NCI-H82 treated with DMSO at 0.1 percent for 48 hours (cell line): ENCODE measurements at regions not wholly inside any gene's neighbourhood (a gene's known extent, or its start where the extent isn't known, plus 50 kb on each side); places are given as distances from the start of the nearest gene placed in this dataset.

ENCODE experiments used
- DNase-seq: peaks from one replicate; lab custom pipeline; 2025; ENCODE audit not compliant: unreplicated experiment; lab: John Stamatoyannopoulos, UW

DNA sequence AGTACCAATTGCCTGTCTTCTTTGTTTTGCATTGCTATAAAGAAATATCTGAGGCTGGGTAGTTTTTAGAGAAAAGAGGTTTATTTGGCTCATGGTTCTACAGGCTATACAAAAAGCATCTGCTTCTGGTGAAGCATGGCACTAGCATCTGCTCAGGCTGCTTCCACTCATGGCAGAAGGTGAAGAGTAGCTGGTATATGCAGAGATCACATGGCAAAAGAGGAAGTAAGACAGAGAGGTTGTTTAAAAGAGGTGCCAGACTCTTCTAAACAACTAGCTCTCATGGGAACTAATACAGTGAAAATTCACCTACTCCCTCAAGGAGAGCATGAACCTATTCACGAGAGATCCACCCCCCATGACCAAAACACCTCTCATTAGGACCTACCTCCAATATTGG is 56.7 kb upstream of the GUCA2B start:
- no peak for DNase-seq

DNA sequence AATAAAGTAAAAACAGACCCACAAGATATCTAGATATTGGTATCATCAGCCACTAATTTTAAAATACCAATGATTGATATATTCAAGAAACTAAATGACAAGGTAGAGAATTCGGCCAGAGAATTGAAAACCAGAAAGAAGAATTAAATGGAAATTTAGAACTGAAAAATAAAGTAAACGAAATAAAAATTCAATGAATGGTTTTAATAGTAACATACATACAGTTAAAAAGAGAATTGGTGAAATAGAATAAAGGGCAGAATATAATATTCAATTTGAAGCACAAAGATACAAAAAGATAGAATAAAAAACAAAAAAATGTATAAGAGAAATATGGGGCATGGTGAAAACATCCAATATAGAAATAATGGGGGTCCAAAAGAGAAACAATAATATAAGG is 64.0 kb upstream of the GUCA2B start:
- no peak for DNase-seq

DNA sequence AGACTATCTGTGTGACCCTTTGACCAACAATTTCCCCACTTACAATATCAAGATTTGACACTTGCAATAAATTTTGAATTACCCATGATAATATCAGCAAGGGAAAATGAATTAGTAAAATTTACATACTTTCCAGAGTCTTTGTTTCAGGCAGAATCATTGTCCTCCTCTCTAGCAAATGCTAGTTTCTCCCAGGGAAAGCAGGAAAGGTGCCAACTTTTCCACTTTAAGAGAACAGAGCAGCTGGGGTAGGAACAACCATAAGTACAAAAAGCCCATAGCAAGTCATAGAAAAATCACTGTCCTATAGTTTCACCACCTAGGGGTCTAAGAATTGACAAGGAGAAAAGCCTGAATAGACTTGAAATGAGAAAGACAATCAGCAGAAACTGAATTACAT is 67.1 kb upstream of the GUCA2B start:
- DNase-seq = no peak

DNA sequence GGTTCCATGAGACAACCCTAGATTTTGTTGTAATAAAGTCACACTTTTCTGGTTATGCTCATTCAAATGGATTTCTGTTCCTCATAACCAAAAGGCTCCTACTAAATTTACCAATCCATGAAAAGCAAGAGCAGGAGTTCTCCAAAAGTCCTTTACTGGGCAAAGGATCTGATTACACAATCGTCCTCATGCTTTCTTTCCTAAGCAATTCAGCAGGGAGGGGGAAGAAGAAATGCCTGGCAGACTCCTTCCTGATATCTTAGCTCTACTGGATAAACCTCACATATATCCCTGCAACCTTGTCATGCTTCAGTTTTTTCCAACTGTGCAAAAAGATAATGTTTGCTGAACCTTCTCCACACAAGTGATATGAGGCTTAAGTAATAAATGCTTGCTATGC is 67.6 kb upstream of the GUCA2B start:
- DNase-seq = no peak

DNA sequence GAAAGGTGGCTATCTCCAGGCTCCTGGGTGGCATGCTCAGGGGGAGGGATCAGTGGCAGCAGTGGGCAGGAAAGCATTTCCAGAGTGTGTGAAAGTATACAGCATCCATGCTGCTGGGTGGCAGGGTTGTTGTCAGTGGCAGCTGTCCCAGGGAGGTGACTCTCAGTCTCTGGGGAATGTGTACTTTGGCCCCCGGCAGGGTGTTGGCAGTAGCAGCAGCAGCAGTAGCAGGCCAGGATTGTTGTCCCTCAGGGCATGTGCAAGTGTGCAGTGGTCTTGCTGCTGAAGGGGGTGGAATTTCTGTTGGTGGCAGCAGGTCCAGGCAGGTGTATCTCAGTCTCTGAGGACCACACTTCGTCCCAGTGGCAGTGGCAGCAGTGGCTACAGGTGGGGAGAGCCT is 71.7 kb upstream of the GUCA2B start:
- no peak for DNase-seq

DNA sequence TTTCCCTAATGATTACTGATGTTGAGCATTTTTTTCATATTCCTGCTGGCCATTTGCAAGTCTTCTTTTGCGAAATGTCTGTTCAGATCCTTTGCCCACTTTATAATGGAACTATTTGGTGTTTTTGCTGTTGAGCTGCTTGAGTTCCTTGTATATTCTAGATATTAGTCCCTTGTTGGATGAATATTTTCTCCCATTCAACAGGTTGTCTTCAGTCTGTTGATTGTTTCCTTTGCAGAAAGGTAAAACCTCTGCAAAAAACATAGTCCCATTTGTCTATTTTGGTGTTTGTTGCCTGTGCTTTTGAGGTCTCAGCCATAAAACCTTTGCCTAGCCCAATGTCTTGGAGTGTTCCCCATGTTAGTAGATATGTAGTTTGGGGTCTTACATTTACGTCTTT is 78.0 kb upstream of the GUCA2B start:
- DNase-seq = no peak

DNA sequence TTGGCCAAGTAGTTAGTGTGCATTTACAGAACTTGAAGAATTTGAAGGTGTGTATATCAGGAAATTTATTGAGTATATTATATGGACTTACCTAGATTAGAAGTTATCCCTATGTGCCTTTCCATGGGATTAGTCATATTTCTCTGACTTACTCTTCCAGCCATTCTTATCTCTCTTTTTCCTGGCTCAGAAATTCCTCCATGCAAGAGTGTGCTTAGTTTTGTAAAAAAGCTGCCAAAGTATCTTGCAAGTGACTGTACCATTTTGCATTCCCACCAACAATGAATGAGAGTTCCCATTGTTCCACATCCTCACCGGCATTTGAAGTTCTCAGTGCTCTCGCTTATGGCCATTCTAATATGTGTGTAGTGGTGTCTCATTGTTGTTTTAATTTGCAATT is 82.2 kb upstream of the GUCA2B start:
- DNase-seq = no peak

DNA sequence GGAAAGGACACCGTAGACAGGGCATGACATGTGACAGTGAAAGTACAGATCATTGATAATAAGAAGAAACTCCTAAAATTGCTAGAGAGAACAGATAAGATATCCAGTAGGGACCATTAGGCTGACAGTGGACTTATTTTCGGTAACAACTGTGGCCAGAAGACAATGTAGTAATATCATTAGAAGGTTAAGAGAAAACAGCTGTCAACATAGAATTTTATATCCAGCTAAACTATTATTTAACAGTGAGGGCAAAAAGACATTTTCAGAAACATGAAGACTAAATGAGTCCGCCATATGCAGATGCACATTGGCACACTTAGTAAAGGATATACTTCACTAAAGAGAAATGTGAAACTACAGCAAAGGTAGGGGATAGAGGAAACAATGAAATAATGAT is 95.4 kb upstream of the GUCA2B start:
- DNase-seq = no peak

DNA sequence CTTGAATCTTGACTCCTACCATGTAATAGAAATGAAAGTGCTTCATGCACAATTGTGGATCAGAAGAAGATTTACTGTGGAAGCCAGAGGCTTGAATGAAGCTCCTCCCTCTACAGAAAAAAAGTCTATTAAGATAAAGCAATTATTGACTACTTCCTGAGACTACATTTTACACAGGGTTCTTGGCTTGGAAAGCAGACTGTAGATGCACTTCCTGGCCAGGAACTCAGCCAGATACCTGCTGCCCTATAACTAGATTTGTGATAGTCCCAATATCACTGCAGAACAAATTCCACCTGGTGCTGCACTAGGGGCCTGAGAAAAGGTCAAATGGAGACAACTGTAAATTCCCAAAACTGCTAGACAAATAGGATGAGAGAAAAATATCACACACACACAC is 96.8 kb upstream of the GUCA2B start:
- no peak for DNase-seq

DNA sequence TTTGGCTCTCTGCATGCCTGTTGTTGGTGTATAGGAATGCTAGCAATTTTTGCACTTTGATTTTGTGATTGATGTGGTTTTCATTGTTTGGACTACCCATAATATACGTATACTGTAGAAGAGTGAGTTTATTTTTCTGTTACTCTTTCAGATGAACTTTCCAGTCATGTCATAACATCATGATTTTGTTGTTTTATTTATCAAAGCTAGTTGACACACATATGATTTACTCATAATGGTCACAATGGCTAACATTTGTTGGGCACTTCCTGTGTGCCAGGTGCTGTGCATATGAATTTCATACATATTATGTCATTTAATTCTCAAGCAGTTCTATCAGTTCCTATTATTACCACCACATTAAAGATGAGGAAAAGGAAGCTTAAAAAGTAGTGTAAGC is 98.1 kb upstream of the GUCA2B start:
- DNase-seq = no peak

DNA sequence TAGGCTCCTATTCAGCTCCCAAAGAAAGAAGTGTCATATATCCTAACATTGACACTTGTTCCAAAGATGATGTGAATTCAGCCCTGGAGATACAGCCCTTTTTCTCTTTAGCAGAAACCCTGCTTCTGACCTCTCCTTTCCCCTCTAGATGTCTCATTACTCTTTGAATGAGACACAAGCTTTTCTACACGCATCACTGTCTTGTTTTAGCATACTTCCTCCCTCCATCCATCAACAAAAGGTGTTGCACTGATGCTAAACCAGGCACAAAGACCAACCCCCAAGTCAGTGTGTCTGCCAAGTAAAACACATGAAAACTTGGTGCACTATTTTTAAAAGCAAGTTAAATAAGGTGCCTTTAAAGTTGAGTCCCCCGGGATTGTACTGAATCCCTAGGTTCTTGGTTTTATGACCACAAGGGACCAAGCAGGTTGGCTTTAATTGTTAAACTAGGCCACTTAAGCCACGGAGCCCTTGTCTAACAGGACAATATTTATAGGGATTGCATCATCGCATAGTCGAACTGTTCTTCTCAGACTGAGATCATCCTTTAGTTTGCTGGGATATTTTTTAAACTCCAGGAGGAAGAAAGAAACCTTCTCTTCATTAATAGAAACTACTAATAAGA is 101.0 kb upstream of the GUCA2B start:
- no peak for DNase-seq

DNA sequence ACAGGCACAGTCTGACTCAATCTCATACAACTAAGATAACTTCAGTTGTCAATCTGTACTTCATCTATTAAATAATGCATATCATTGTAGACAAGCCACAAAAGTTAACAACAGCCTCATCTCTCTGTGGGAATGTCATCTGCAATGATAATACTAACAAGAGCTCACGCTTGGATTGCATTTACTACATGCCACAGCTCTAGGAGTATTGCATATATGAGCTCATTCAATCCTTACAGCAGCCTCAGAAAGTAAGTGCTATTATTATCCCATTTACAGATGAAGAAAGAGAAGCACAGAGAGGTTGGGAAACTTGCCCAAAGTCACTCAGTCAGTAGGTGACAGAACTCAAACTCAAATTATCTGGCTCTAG is 105.7 kb upstream of the GUCA2B start:
- no peak for DNase-seq

DNA sequence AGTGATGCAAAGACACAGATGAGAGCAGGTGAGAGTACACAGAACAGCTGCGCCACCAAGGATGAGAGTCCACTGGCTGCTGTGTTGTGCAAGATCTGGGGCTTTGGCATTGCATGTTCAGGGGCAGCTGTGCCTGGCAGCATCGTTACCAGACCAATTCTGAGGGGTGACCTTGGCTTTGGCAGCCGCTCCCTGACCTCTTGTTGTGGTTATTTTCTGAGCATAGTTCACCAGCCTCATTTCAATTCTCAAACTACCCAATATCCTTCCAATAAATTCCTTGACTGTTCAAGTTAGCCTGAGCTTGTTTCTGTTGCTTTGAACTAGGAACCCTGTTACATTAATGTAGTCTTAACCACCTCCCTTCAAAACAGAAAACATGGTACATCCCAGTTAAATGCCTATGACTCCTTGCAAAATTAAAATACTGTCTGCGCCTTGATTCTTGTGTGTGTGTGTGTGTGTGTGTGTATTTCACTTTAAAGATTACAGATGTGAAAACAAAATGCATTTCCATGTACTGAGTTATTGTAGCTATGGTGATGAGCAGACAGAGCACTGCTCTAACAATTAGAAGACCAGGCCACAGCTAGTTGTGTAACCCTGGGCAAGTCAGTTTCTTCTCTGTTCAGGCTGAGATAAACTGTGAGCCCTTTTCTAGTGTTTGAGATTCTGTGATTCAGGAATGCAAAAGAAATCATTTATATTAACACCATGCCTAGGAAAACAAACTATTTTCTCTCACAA is 106.3 kb upstream of the GUCA2B start:
- DNase-seq = no peak

DNA sequence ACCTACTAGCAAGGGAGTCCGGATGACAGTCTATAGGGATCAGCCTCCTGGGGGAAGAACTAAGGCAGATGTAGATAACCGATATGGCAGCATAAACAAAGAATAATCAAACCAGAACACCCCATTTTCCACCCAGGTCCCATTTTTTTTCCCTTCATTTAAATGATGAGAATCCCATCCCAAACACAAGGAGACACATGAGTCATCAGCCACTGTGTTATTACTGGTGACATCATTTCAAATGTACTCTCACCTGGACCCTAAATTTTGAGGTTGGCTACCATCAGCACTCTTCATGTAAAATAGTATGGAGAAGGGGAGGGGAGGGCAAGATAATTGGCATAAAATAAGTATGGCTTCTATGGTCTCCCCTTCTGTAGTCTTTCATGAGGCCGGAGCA is 108.9 kb upstream of the GUCA2B start:
- DNase-seq = no peak

DNA sequence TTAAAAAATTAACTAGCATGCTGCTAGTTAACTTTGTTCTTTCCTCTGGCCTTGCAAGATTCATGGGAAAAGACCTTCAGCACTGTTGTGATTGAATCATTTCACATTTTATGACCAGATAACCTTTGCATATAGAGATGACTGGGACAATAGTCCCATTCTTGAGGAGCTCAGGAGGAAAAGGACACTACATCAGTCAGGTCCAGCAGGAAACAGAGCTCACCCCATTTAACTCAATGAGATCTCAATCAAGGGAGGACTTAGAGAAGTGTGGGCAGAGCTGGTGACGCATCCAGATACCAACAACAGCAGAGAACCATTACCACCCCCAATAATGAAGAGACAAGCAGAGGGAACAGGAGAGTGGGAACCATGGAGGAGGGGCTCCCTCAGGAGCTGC is 109.4 kb upstream of the GUCA2B start:
- DNase-seq = no peak

DNA sequence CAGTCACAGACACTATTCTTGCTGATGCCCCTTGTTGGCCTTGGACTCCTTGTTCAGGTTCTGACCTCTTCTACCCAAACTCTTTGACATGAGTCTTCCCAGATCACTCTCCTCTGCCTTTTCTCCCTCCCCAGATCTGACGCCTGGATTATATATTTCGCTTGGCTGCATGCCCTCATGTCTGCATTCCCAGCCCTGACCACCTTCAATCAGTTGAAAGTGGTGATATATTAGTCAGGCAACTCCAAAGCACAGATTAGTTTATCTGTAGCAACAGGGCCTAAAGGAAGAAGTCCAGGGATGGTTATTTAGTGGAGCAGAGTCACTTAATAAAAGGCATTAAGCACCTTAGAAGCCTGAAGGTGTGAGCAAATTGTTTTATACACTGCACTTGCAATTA is 110.0 kb upstream of the GUCA2B start:
- no peak for DNase-seq

DNA sequence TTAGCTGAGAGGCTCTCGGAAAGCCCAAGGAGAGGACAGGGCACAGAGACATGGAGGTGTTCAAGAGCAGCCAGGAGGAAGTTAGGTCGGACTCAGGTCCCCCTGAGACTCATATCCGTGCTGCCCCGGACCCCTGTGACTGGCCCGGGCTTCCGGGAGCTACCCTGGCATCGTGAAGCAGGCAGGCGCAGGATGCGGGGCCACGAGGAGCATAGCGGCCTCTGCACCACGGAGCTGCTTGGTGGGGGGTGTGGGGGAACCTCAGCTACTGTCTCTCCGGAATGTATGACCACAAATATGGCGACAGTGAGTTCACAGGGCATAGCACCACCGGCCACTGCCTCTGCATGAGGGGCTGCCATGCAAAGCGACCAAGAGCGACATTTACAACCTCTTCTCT is 112.2 kb upstream of the GUCA2B start:
- DNase-seq = no peak

DNA sequence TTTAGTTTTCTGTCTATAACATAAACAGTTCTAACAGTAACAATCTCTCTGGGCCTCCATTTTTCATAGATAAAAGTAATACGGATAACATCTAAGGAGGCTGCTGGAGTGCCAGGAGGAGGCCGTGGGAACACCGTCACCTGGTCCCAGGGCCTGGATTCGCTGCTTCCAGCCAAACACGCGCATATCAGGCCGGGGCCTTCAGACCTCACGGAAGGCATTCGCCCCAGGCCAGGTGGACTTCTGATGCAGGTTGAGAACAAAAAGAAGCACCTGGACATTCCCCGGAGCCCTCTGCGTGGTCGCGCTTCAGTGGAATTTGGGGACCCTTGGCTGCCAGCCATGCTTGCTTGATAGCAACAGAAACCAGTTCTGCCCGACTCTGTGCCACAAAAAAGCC is 113.1 kb upstream of the GUCA2B start:
- DNase-seq = no peak

DNA sequence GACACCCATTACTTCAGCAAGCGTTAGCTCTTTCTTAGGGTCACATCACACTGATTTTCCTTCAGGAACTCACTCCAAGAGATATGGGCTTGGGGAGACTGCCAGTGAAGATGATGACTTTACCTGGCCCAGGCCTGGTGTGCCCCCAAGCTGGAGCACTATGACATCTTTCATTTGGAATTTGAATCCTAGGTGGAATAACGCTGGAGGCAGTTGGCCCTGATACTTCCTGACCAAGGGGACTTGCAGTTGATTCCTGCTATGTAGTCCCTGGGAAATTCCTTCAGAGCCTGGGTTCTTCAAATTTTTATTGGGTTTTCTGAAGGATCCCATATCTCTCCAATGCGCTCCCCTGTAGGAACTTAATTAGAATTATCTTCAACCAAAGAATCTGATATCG is 114.9 kb upstream of the GUCA2B start:
- DNase-seq = no peak

DNA sequence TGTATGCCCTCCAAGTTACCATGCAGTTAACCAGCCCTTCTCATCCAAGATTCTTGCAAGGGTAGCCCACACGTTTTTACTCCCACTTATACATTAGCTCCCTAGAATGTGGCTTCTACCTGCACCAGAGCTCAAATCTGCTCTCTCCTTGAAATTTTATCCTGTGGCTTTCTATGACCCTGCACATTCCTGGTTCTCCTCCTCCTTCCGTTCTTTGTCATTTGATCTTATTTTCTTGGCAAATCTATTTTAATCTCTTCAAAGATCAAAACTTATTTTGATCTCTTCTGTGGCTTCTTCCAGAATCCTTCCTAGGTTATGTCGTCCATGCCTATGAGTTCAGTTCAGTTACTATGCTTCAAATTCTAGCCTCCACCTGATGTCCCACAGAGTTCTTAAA is 115.6 kb upstream of the GUCA2B start:
- DNase-seq = no peak

DNA sequence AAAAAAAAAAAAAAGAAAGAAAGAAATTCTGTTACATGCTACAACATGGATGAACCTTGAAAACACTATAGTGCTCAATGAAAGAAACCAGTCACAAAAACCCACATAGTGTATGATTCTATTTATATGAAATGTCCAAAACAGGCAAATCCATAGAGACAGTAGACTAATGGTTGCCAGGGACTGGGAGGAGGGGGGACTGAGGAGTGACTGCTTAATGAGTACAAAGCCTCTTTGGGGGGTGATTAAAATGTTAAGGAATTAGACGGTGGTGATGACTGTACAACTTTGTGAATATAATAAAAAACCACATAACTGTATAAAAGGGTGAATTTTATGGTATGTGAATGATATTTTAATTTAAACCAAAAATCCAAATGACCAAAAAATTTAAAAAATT is 116.0 kb upstream of the GUCA2B start:
- DNase-seq = no peak

DNA sequence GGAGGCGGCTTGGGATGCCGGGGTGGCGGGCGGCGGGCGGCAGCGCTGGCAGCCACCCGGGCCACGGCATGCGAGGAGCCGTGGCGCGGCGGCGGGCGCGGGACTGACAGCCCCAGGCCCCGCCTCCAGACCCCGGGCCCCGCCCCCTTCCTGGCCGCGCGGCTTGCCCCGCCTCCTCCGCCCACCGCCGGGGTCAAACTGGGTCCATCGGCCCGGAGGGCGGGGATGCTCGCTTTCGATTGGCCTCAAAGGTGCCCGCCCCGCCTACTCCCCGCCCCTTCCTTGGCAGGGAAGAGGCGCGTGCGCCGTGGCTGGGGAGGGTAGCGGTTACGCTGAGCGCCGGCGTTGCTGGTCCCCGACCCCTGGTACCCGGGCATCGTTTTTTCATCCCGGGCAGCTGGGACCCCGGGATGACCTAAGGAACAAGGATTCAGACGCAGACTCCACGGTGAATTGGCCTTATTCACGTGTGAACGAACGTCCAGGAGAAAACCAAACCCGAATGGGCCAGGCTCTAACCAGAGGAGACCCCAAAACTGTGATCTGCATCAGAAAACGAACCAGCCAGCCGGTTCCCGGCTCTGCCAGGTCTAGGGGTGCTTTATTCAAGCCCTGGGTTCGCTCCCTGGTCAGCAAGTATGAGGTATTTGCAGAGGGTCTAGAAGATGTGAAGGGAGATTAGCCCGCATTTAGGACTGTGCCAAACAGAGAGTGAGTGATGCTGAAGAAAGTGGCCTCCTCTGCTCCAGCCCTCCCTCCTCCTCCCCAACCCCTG is 117.2 kb upstream of the GUCA2B start:
- peak; percentile 78 for DNase-seq
